ENCODE measurements at regions not wholly inside any gene's neighbourhood (a gene's known extent, or its start where the extent isn't known, plus 50 kb on each side); places are given as distances from the start of the nearest gene placed in this dataset.
"Not testable (repeated sequence)": the region's sequence is repeated elsewhere in the genome, so short reads cannot be mapped to it uniquely, and the experiment has no call there.

- Mint-ChIP-seq H3K27me3 (no peaks in the 10 kb centered on the region), H3K4me1 (no peaks in the 10 kb centered on the region), H3K4me3 (no peak overlapping the region), H3K36me3 (ENCODE audit: low read depth) (no peaks in the 10 kb centered on the region), H3K9me3 (no peaks in the 10 kb centered on the region), H3K27ac (no peak overlapping the region)
- DNase-seq: no peak
- ChIA-PET CTCF (no interaction called here), POLR2A (no interaction called here)
Measured at GRCh38 chr2:156763174-156763573, 327.0 kb downstream of the GPD2 start.

- CTCF ChIA-PET: no interaction called here
- H3K4me1 Mint-ChIP-seq: no peaks in the 10 kb centered on the region
- DNase-seq: no peak
Measured at GRCh38 chr2:156765043-156765442, 328.9 kb downstream of the GPD2 start.

GRCh38 chr2:156765450-156765849 lies 329.3 kb downstream of the GPD2 start:
- H3K36me3 Mint-ChIP-seq (ENCODE audit: low read depth): no peaks in the 10 kb centered on the region
- no peaks in the 10 kb centered on the region for H3K4me1 Mint-ChIP-seq
- DNase-seq: no peak
- no peak overlapping the region for H3K4me3 Mint-ChIP-seq
- no peaks in the 10 kb centered on the region for H3K27me3 Mint-ChIP-seq
- H3K9me3 Mint-ChIP-seq: peaks cover 4% of the 10 kb centered on the region
- ChIA-PET POLR2A (no interaction called here), CTCF (interaction anchor here (0.5 kb wide), 1 partner anchor 191 kb away, joined by 3 read pairs; no protein-coding TSS in a partner anchor)
- H3K27ac Mint-ChIP-seq: no peak overlapping the region

More at GRCh38 chr2:156765043-156765442, 328.9 kb downstream of the GPD2 start:
- peaks cover 4% of the 10 kb centered on the region for H3K9me3 Mint-ChIP-seq
- H3K4me3 Mint-ChIP-seq: no peak overlapping the region
- H3K27ac Mint-ChIP-seq: no peak overlapping the region
- no peaks in the 10 kb centered on the region for H3K27me3 Mint-ChIP-seq
- POLR2A ChIA-PET: no interaction called here
- H3K36me3 Mint-ChIP-seq (ENCODE audit: low read depth): no peaks in the 10 kb centered on the region

GRCh38 chr2:156769802-156770201 lies 333.6 kb downstream of the GPD2 start:
- Mint-ChIP-seq H3K4me1 (no peaks in the 10 kb centered on the region), H3K27me3 (no peaks in the 10 kb centered on the region), H3K9me3 (peaks cover 4% of the 10 kb centered on the region), H3K36me3 (ENCODE audit: low read depth) (no peaks in the 10 kb centered on the region), H3K4me3 (no peak overlapping the region), H3K27ac (no peak overlapping the region)
- no peak for DNase-seq
- ChIA-PET POLR2A (no interaction called here), CTCF (no interaction called here)

GRCh38 chr2:156778916-156779315 lies 342.7 kb downstream of the GPD2 start:
- CTCF ChIA-PET: no interaction called here
- POLR2A ChIA-PET: no interaction called here
- H3K36me3 Mint-ChIP-seq (ENCODE audit: low read depth): no peaks in the 10 kb centered on the region
- H3K4me1 Mint-ChIP-seq: no peaks in the 10 kb centered on the region
- no peak overlapping the region for H3K4me3 Mint-ChIP-seq
- H3K27ac Mint-ChIP-seq: no peak overlapping the region
- no peaks in the 10 kb centered on the region for H3K27me3 Mint-ChIP-seq
- no peaks in the 10 kb centered on the region for H3K9me3 Mint-ChIP-seq
- no peak for DNase-seq

- H3K4me1 Mint-ChIP-seq: no peaks in the 10 kb centered on the region
- H3K27me3 Mint-ChIP-seq: no peaks in the 10 kb centered on the region
- H3K36me3 Mint-ChIP-seq (ENCODE audit: low read depth): no peaks in the 10 kb centered on the region
- H3K27ac Mint-ChIP-seq: no peak overlapping the region
- CTCF ChIA-PET: no interaction called here
- no peak overlapping the region for H3K4me3 Mint-ChIP-seq
- H3K9me3 Mint-ChIP-seq: no peaks in the 10 kb centered on the region
- no peak for DNase-seq
- POLR2A ChIA-PET: no interaction called here
Measured at GRCh38 chr2:156779416-156780120, 343.4 kb downstream of the GPD2 start.

- CTCF ChIA-PET; H3K27me3 Mint-ChIP-seq; H3K4me3 Mint-ChIP-seq; POLR2A ChIA-PET; H3K9me3 Mint-ChIP-seq; H3K27ac Mint-ChIP-seq; H3K36me3 Mint-ChIP-seq (ENCODE audit: low read depth); DNase-seq; H3K4me1 Mint-ChIP-seq: not testable (repeated sequence)
Measured at GRCh38 chr2:156781677-156782076, 345.5 kb downstream of the GPD2 start.

GRCh38 chr2:156784020-156784701 lies 348.0 kb downstream of the GPD2 start:
- H3K27me3 Mint-ChIP-seq: no peaks in the 10 kb centered on the region
- CTCF ChIA-PET: no interaction called here
- no peak overlapping the region for H3K27ac Mint-ChIP-seq
- POLR2A ChIA-PET: no interaction called here
- no peak for DNase-seq
- H3K36me3 Mint-ChIP-seq (ENCODE audit: low read depth): no peaks in the 10 kb centered on the region
- H3K4me1 Mint-ChIP-seq: no peaks in the 10 kb centered on the region
- H3K4me3 Mint-ChIP-seq: no peak overlapping the region
- H3K9me3 Mint-ChIP-seq: no peaks in the 10 kb centered on the region

GRCh38 chr2:156787517-156787916 lies 351.3 kb downstream of the GPD2 start:
- Mint-ChIP-seq H3K4me3 (no peak overlapping the region), H3K27ac (no peak overlapping the region), H3K27me3 (no peaks in the 10 kb centered on the region), H3K36me3 (ENCODE audit: low read depth) (no peaks in the 10 kb centered on the region), H3K9me3 (no peaks in the 10 kb centered on the region), H3K4me1 (no peaks in the 10 kb centered on the region)
- DNase-seq: no peak
- ChIA-PET CTCF (no interaction called here), POLR2A (no interaction called here)

- H3K4me3 Mint-ChIP-seq: no peak overlapping the region
- no peaks in the 10 kb centered on the region for H3K4me1 Mint-ChIP-seq
- POLR2A ChIA-PET: no interaction called here
- DNase-seq: no peak
- no peak overlapping the region for H3K27ac Mint-ChIP-seq
- H3K9me3 Mint-ChIP-seq: no peaks in the 10 kb centered on the region
- CTCF ChIA-PET: no interaction called here
- H3K36me3 Mint-ChIP-seq (ENCODE audit: low read depth): no peaks in the 10 kb centered on the region
- H3K27me3 Mint-ChIP-seq: no peaks in the 10 kb centered on the region
Measured at GRCh38 chr2:156790343-156791037, 354.3 kb downstream of the GPD2 start.

GRCh38 chr2:156792242-156792840 lies 356.2 kb downstream of the GPD2 start:
- no peaks in the 10 kb centered on the region for H3K4me1 Mint-ChIP-seq
- ChIA-PET CTCF (no interaction called here), POLR2A (no interaction called here)
- H3K36me3 Mint-ChIP-seq (ENCODE audit: low read depth): no peaks in the 10 kb centered on the region
- DNase-seq: no peak
- no peak overlapping the region for H3K27ac Mint-ChIP-seq
- H3K4me3 Mint-ChIP-seq: no peak overlapping the region
- H3K9me3 Mint-ChIP-seq: no peaks in the 10 kb centered on the region
- no peaks in the 10 kb centered on the region for H3K27me3 Mint-ChIP-seq

GRCh38 chr2:156797832-156798231 lies 361.7 kb downstream of the GPD2 start:
- no peaks in the 10 kb centered on the region for H3K36me3 Mint-ChIP-seq (ENCODE audit: low read depth)
- no peaks in the 10 kb centered on the region for H3K27me3 Mint-ChIP-seq
- no peaks in the 10 kb centered on the region for H3K9me3 Mint-ChIP-seq
- ChIA-PET POLR2A (no interaction called here), CTCF (no interaction called here)
- no peak for DNase-seq
- no peak overlapping the region for H3K4me3 Mint-ChIP-seq
- H3K4me1 Mint-ChIP-seq: no peaks in the 10 kb centered on the region
- no peak overlapping the region for H3K27ac Mint-ChIP-seq

GRCh38 chr2:156800065-156800653 lies 364.0 kb downstream of the GPD2 start:
- Mint-ChIP-seq H3K27me3 (peaks cover 5% of the 10 kb centered on the region), H3K9me3 (no peaks in the 10 kb centered on the region), H3K36me3 (ENCODE audit: low read depth) (no peaks in the 10 kb centered on the region), H3K4me3 (no peak overlapping the region), H3K4me1 (no peaks in the 10 kb centered on the region), H3K27ac (no peak overlapping the region)
- CTCF ChIA-PET: no interaction called here
- no peak for DNase-seq
- POLR2A ChIA-PET: no interaction called here

All from activated CD4-positive, alpha-beta T cell treated with anti-CD3 and anti-CD28 coated beads, Interleukin-2, amount 10 ng/mL, durations not matched to agents 7 days and 5 days (primary cell).